Neural progenitor cell (in vitro differentiated cells): ENCODE measurements at regions not wholly inside any gene's neighbourhood (a gene's known extent, or its start where the extent isn't known, plus 50 kb on each side); places are given as distances from the start of the nearest gene placed in this dataset.
A peak's percentile ranks its signal among the peaks of the same experiment; 100 is the strongest.

Source experiments
- DNase-seq: peaks from one replicate; pipeline ENCODE4 v3.0.0-alpha.2; 2016; ENCODE audit warnings: low spot score
- H2AFZ ChIP-seq: fragments of 200-600 bp; sonication (generic); replicated peaks from 2 replicates; pipeline ENCODE4 v1.6.1; 2016; ENCODE audit warnings: antibody characterized with exemption
- H3F3A ChIP-seq: fragments of 200-600 bp; sonication (generic); 2 replicates; pipeline ENCODE4 v1.6.1; 2016; ENCODE audit warnings: antibody characterized with exemption, low read depth
- H3K27ac ChIP-seq: fragments of 200-600 bp; sonication (generic); 2 replicates; pipeline ENCODE4 v1.5.1; 2016; ENCODE audit warnings: mild to moderate bottlenecking
- H3K27me3 ChIP-seq: fragments of 200-600 bp; sonication (generic); 2 replicates; pipeline ENCODE4 v1.6.1; 2016; ENCODE audit warnings: mild to moderate bottlenecking, moderate library complexity
- H3K36me3 ChIP-seq: fragments of 200-600 bp; sonication (generic); 2 replicates; pipeline ENCODE4 v1.5.1; 2016
- H3K4me1 ChIP-seq: fragments of 200-600 bp; sonication (generic); 2 replicates; pipeline ENCODE4 v1.6.1; 2016; ENCODE audit warnings: mixed run types
- H3K4me2 ChIP-seq: fragments of 200-600 bp; sonication (generic); 2 replicates; pipeline ENCODE4 v1.6.1; 2016
- H3K4me3 ChIP-seq: fragments of 200-600 bp; sonication (generic); 2 replicates; pipeline ENCODE4 v1.5.1; 2016
- H3K79me2 ChIP-seq: fragments of 200-600 bp; sonication (generic); 2 replicates; pipeline ENCODE4 v1.6.1; 2016; ENCODE audit warnings: low read depth
- H3K9ac ChIP-seq: fragments of 200-600 bp; sonication (generic); 2 replicates; pipeline ENCODE4 v1.6.1; 2016
- H3K9me3 ChIP-seq: fragments of 200-600 bp; sonication (generic); 2 replicates; pipeline ENCODE4 v1.5.1; 2016; ENCODE audit warnings: low read depth
- H4K20me1 ChIP-seq: fragments of 200-600 bp; sonication (generic); 2 replicates; pipeline ENCODE4 v1.6.1; 2016; ENCODE audit warnings: low read depth
- H3K27ac Mint-ChIP-seq: 3 replicates; pipeline ENCODE4 v1.8.0; 2021; ENCODE audit warnings: mixed read lengths
- H3K27me3 Mint-ChIP-seq: 2 replicates; pipeline ENCODE4 v1.8.0; 2022; ENCODE audit warnings: low read depth, mild to moderate bottlenecking, inconsistent platforms, moderate library complexity, mixed read lengths; ENCODE audit not compliant: insufficient read depth
- H3K36me3 Mint-ChIP-seq: 3 replicates; pipeline ENCODE4 v1.8.0; 2021; ENCODE audit warnings: mixed read lengths
- H3K4me1 Mint-ChIP-seq: 3 replicates; pipeline ENCODE4 v1.8.0; 2021; ENCODE audit warnings: mixed read lengths
- H3K4me3 Mint-ChIP-seq: 3 replicates; pipeline ENCODE4 v1.8.0; 2021; ENCODE audit warnings: mild to moderate bottlenecking, moderate library complexity, mixed read lengths
- H3K9me3 Mint-ChIP-seq: 3 replicates; pipeline ENCODE4 v1.8.0; 2020; ENCODE audit warnings: mixed read lengths
- CTCF ChIP-seq: fragments of 200-600 bp; sonication (generic); IDR thresholded peaks from 2 replicates; pipeline ENCODE4 v1.5.1; 2017; ENCODE audit warnings: antibody characterized with exemption, mild to moderate bottlenecking
- EZH2 ChIP-seq: fragments of 200-600 bp; sonication (generic); IDR thresholded peaks from 2 replicates; pipeline ENCODE4 v1.6.1; 2017; ENCODE audit warnings: antibody characterized with exemption, mild to moderate bottlenecking, moderate library complexity
- EZH2phosphoT487 ChIP-seq: fragments of 200-600 bp; sonication (generic); IDR thresholded peaks from 2 replicates; pipeline ENCODE4 v1.6.1; 2017; ENCODE audit warnings: antibody characterized with exemption

- no peaks in the 10 kb centered on the region for H3K9me3 Mint-ChIP-seq
- peak overlapping the region; percentile 99 for H3K27ac Mint-ChIP-seq
- peaks cover 20% of the 10 kb centered on the region for H3K27me3 Mint-ChIP-seq
- Histone ChIP-seq H4K20me1 (no peaks in the 10 kb centered on the region), H3K36me3 (no peaks in the 10 kb centered on the region), H3K9me3 (no peaks in the 10 kb centered on the region), H3K4me2 (peak overlapping the region; percentile 46), H3F3A (peaks cover 3% of the 10 kb centered on the region), H3K27me3 (no peaks in the 10 kb centered on the region), H3K79me2 (no peaks in the 10 kb centered on the region), H3K4me1 (peaks cover 21% of the 10 kb centered on the region), H3K9ac (no peak overlapping the region), H3K4me3 (no peak overlapping the region), H2AFZ (no peak overlapping the region), H3K27ac (no peak overlapping the region)
- no peaks in the 10 kb centered on the region for H3K36me3 Mint-ChIP-seq
- H3K4me3 Mint-ChIP-seq = peak overlapping the region; percentile 74
- no peak for DNase-seq
- TF ChIP-seq EZH2 = no peak
- no peak for TF ChIP-seq EZH2phosphoT487
- TF ChIP-seq CTCF = no peak
- H3K4me1 Mint-ChIP-seq = peaks cover 63% of the 10 kb centered on the region
Observed at GRCh38 chr11:19552161-19552560, 160.5 kb upstream of the NAV2 start.

- H3K4me1 Mint-ChIP-seq = peaks cover 70% of the 10 kb centered on the region
- H3K27ac ChIP-seq = no peak overlapping the region
Observed at GRCh38 chr11:19551457-19551856, 161.2 kb upstream of the NAV2 start.

GRCh38 chr11:19547044-19547443 lies 165.6 kb upstream of the NAV2 start:
- TF ChIP-seq CTCF (no peak), EZH2phosphoT487 (no peak), EZH2 (no peak)
- Histone ChIP-seq H3K4me1 (peaks cover 20% of the 10 kb centered on the region), H3K9me3 (no peaks in the 10 kb centered on the region), H2AFZ (no peak overlapping the region), H4K20me1 (no peaks in the 10 kb centered on the region), H3K27me3 (peaks cover 21% of the 10 kb centered on the region), H3F3A (no peaks in the 10 kb centered on the region), H3K36me3 (no peaks in the 10 kb centered on the region), H3K9ac (no peak overlapping the region), H3K4me3 (no peak overlapping the region), H3K79me2 (no peaks in the 10 kb centered on the region), H3K27ac (no peak overlapping the region), H3K4me2 (no peak overlapping the region)
- no peak for DNase-seq
- H3K27me3 Mint-ChIP-seq = peaks cover 10% of the 10 kb centered on the region
- H3K9me3 Mint-ChIP-seq = no peaks in the 10 kb centered on the region
- no peak overlapping the region for H3K4me3 Mint-ChIP-seq
- peak overlapping the region; percentile 81 for H3K27ac Mint-ChIP-seq
- peaks cover 62% of the 10 kb centered on the region for H3K4me1 Mint-ChIP-seq
- H3K36me3 Mint-ChIP-seq = no peaks in the 10 kb centered on the region

More at GRCh38 chr11:19551457-19551856, 161.2 kb upstream of the NAV2 start:
- H3K4me2 ChIP-seq = no peak overlapping the region
- Mint-ChIP-seq H3K27ac (peak overlapping the region; percentile 99), H3K36me3 (no peaks in the 10 kb centered on the region), H3K9me3 (no peaks in the 10 kb centered on the region), H3K27me3 (peaks cover 20% of the 10 kb centered on the region), H3K4me3 (peak overlapping the region; percentile 74)
- H3K4me1 ChIP-seq = peaks cover 28% of the 10 kb centered on the region
- H3K36me3 ChIP-seq = no peaks in the 10 kb centered on the region
- H4K20me1 ChIP-seq = no peaks in the 10 kb centered on the region
- H3K79me2 ChIP-seq = no peaks in the 10 kb centered on the region
- no peak for DNase-seq
- H2AFZ ChIP-seq = no peak overlapping the region
- peaks cover 3% of the 10 kb centered on the region for H3F3A ChIP-seq
- no peak overlapping the region for H3K4me3 ChIP-seq
- H3K27me3 ChIP-seq = no peaks in the 10 kb centered on the region
- no peak for TF ChIP-seq CTCF
- TF ChIP-seq EZH2 = no peak
- no peaks in the 10 kb centered on the region for H3K9me3 ChIP-seq
- H3K9ac ChIP-seq = no peak overlapping the region
